H1 (cell line): ENCODE measurements at regions not wholly inside any gene's neighbourhood (a gene's known extent, or its start where the extent isn't known, plus 50 kb on each side); places are given as distances from the start of the nearest gene placed in this dataset.
A peak's percentile ranks its signal among the peaks of the same experiment; 100 is the strongest.

Experiments
- CTCF ChIA-PET: fragments of 300-600 bp; sonication (Branson Sonifier 250); formaldehyde crosslinking; loops from one replicate; lab custom pipeline; 2021; ENCODE audit not compliant: partially characterized antibody; lab: Charles Lee
- POLR2A ChIA-PET: fragments of 300-600 bp; sonication (Branson Sonifier 250); formaldehyde crosslinking; loops from one replicate; lab custom pipeline; 2021; ENCODE audit warnings: inconsistent platforms; ENCODE audit not compliant: partially characterized antibody; lab: Charles Lee
- DNase-seq, 2 experiments: peaks; one replicate each; pipeline versions ENCODE4 v3.0.0 to v3.0.0-alpha.2; 2010 to 2022; ENCODE audit warnings: low spot score in 2 of 2, low read depth in 1 of 2, mixed read lengths in 1 of 2
- FAIRE-seq: peaks from 2 replicates; lab custom pipeline; 2011; peaks lifted over from hg19 to GRCh38; lab: Jason Lieb, UNC
- H2AFZ ChIP-seq: 2 replicates; pipeline ENCODE4 v1.8.1; 2012; ENCODE audit warnings: low read length, inconsistent platforms
- H2AK5ac ChIP-seq: 2 replicates; pipeline ENCODE4 v1.6.1; 2013; ENCODE audit warnings: low read depth, low read length
- H2BK120ac ChIP-seq: replicated peaks from 2 replicates; pipeline ENCODE3; 2013; ENCODE audit warnings: low read depth, low read length, inconsistent platforms
- H2BK12ac ChIP-seq: 2 replicates; pipeline ENCODE4 v1.6.1; 2013; ENCODE audit warnings: low read depth, low read length
- H2BK15ac ChIP-seq: 2 replicates; pipeline ENCODE4 v1.6.1; 2013; ENCODE audit warnings: low read length
- H2BK20ac ChIP-seq: 2 replicates; pipeline ENCODE4 v1.6.1; 2013; ENCODE audit warnings: low read length
- H2BK5ac ChIP-seq: 2 replicates; pipeline ENCODE4 v1.6.1; 2013; ENCODE audit warnings: low read depth, low read length
- H3K14ac ChIP-seq: 2 replicates; pipeline ENCODE4 v1.6.1; 2013; ENCODE audit warnings: inconsistent platforms; ENCODE audit not compliant: insufficient read length
- H3K18ac ChIP-seq: 2 replicates; pipeline ENCODE4 v1.6.1; 2013; ENCODE audit warnings: low read length; ENCODE audit errors: extremely low read depth
- H3K23ac ChIP-seq: 2 replicates; pipeline ENCODE4 v1.6.1; 2013; ENCODE audit warnings: inconsistent platforms; ENCODE audit not compliant: insufficient read length
- H3K23me2 ChIP-seq: 2 replicates; pipeline ENCODE4 v1.6.1; 2013; ENCODE audit warnings: low read depth, low read length
- H3K27ac ChIP-seq: 2 replicates; pipeline ENCODE4 v1.6.1; 2011; ENCODE audit warnings: low read depth, low read length, inconsistent platforms
- H3K27me3 ChIP-seq, 4 experiments: replicated peaks in 1 of 4; 1 replicate in 1 of 4; 2 replicates in 3 of 4; pipeline versions ENCODE4 v1.6.1 to v1.8.1; 2011 to 2013; ENCODE audit warnings: low read length in 3 of 4, mild to moderate bottlenecking in 3 of 4, inconsistent platforms in 2 of 4, mixed read lengths in 2 of 4, moderate library complexity in 1 of 4; ENCODE audit not compliant: control insufficient read depth in 3 of 4, insufficient read depth in 3 of 4; ENCODE audit errors: extremely low read depth in 1 of 4
- H3K36me3 ChIP-seq, 4 experiments: 2 replicates each; pipeline versions ENCODE4 v1.6.1 to v1.8.1; 2011 to 2013; ENCODE audit warnings: mild to moderate bottlenecking in 4 of 4, low read length in 3 of 4, moderate library complexity in 2 of 4, control low read depth in 1 of 4, inconsistent platforms in 1 of 4; ENCODE audit not compliant: insufficient read depth in 4 of 4, control insufficient read depth in 2 of 4
- H3K4ac ChIP-seq: replicated peaks from 2 replicates; pipeline ENCODE3; 2013; ENCODE audit warnings: low read length, low read depth, mixed read lengths, inconsistent platforms; ENCODE audit not compliant: insufficient read length
- H3K4me1 ChIP-seq, 4 experiments: replicated peaks in 1 of 4; 1 replicate in 1 of 4; 2 replicates in 3 of 4; pipeline versions ENCODE4 v1.6.1 to v1.8.1; 2011 to 2013; ENCODE audit warnings: low read length in 3 of 4, inconsistent platforms in 2 of 4, mixed read lengths in 1 of 4; ENCODE audit not compliant: insufficient read depth in 4 of 4, control insufficient read depth in 3 of 4
- H3K4me2 ChIP-seq, 2 experiments: 2 replicates each; pipeline versions ENCODE4 v1.6.1 to v1.8.1; 2011 to 2013; ENCODE audit warnings: low read depth in 2 of 2, low read length in 2 of 2, control low read depth in 1 of 2, inconsistent platforms in 1 of 2, mild to moderate bottlenecking in 1 of 2; ENCODE audit not compliant: insufficient read depth in 1 of 2
- H3K4me3 ChIP-seq, 4 experiments: fragments of 200-600, 300-600 bp in 1 of 4; sonication (generic), shearing (Covaris generic), sonication (Bioruptor Twin) in 1 of 4; 2 replicates each; pipeline versions ENCODE4 v1.5.1 to v1.8.1; 2011 to 2016; ENCODE audit warnings: low read length in 4 of 4, low read depth in 3 of 4, control low read depth in 2 of 4, inconsistent platforms in 2 of 4, mild to moderate bottlenecking in 2 of 4, mixed read lengths in 1 of 4, moderate library complexity in 1 of 4; ENCODE audit not compliant: insufficient read depth in 2 of 4; ENCODE audit errors: extremely low read depth in 1 of 4
- H3K56ac ChIP-seq: replicated peaks from 2 replicates; pipeline ENCODE3; 2013; ENCODE audit warnings: low read depth, mild to moderate bottlenecking, mixed read lengths, low read length, inconsistent platforms; ENCODE audit not compliant: insufficient read length
- H3K79me1 ChIP-seq: 2 replicates; pipeline ENCODE4 v1.6.1; 2013; ENCODE audit warnings: low read depth, low read length, control low read depth
- H3K79me2 ChIP-seq, 2 experiments: 2 replicates each; pipeline versions ENCODE4 v1.6.1 to v1.8.1; 2012 to 2013; ENCODE audit warnings: low read length in 2 of 2, mild to moderate bottlenecking in 2 of 2, inconsistent platforms in 1 of 2; ENCODE audit not compliant: insufficient read depth in 2 of 2, control insufficient read depth in 1 of 2
- H3K9ac ChIP-seq, 4 experiments: replicated peaks in 1 of 4; 1 replicate in 1 of 4; 2 replicates in 3 of 4; pipeline versions ENCODE4 v1.6.1 to v1.8.1; 2011 to 2013; ENCODE audit warnings: low read depth in 3 of 4, low read length in 3 of 4, control low read depth in 2 of 4, mild to moderate bottlenecking in 2 of 4, moderate library complexity in 2 of 4, inconsistent platforms in 1 of 4; ENCODE audit errors: extremely low read depth in 1 of 4
- H3K9me3 ChIP-seq, 2 experiments: 2 replicates each; pipeline versions ENCODE4 v1.6.1 to v1.8.1; 2012 to 2013; ENCODE audit warnings: mild to moderate bottlenecking in 2 of 2, moderate library complexity in 2 of 2, control low read depth in 1 of 2, inconsistent platforms in 1 of 2, low read depth in 1 of 2, low read length in 1 of 2, mixed read lengths in 1 of 2; ENCODE audit not compliant: insufficient read depth in 2 of 2
- H4K20me1 ChIP-seq, 2 experiments: replicated peaks in 1 of 2; 2 replicates each; pipeline versions ENCODE3 to v1.8.1; 2011 to 2013; ENCODE audit warnings: inconsistent platforms in 2 of 2, low read length in 2 of 2, mild to moderate bottlenecking in 1 of 2; ENCODE audit not compliant: insufficient read depth in 2 of 2, control insufficient read depth in 1 of 2
- H4K5ac ChIP-seq: 2 replicates; pipeline ENCODE4 v1.6.1; 2013; ENCODE audit warnings: low read length, low read depth, mixed read lengths, inconsistent platforms; ENCODE audit not compliant: insufficient read length
- H4K8ac ChIP-seq: 2 replicates; pipeline ENCODE4 v1.8.0; 2013; ENCODE audit warnings: mild to moderate bottlenecking, moderate library complexity, low read length, inconsistent platforms; ENCODE audit not compliant: insufficient read depth; ENCODE audit errors: extremely low read depth
- H4K91ac ChIP-seq: replicated peaks from 2 replicates; pipeline ENCODE3; 2013; ENCODE audit warnings: low read length, mixed read lengths, inconsistent platforms; ENCODE audit not compliant: insufficient read length
- ATF3 ChIP-seq: IDR thresholded peaks from 2 replicates; pipeline ENCODE4 v1.6.1; 2011; ENCODE audit warnings: low read depth, mild to moderate bottlenecking, low read length; ENCODE audit not compliant: insufficient read depth
- BACH1 ChIP-seq: IDR thresholded peaks from 2 replicates; pipeline ENCODE4 v1.6.1; 2012; ENCODE audit warnings: low read length, improper control_type of control experiment
- CBX5 ChIP-seq: fragments of 300-800, 300-1000 bp; sonication (generic); IDR thresholded peaks from 2 replicates; pipeline ENCODE4 v1.7.1; 2016; ENCODE audit warnings: antibody characterized with exemption, low read length, low read depth
- CEBPB ChIP-seq: IDR thresholded peaks from 2 replicates; pipeline ENCODE4 v1.6.1; 2012; ENCODE audit warnings: low read depth, low read length
- EGR1 ChIP-seq: IDR thresholded peaks from 2 replicates; pipeline ENCODE4 v1.6.1; 2011; ENCODE audit warnings: low read depth, low read length, borderline replicate concordance
- JUND ChIP-seq: IDR thresholded peaks from 2 replicates; pipeline ENCODE4 v1.6.1; 2011; ENCODE audit warnings: mild to moderate bottlenecking, improper control_type of control experiment, low read length
- KDM1A ChIP-seq: fragments of 200-600, 300-600 bp; sonication (generic); IDR thresholded peaks from 2 replicates; pipeline ENCODE4 v1.7.1; 2016; ENCODE audit warnings: mild to moderate bottlenecking, low read length, borderline replicate concordance
- NANOG ChIP-seq: IDR thresholded peaks from 2 replicates; pipeline ENCODE4 v1.6.1; 2011; ENCODE audit warnings: low read length, low read depth, mild to moderate bottlenecking, inconsistent platforms; ENCODE audit not compliant: insufficient read depth, poor library complexity, severe bottlenecking
- PHF8 ChIP-seq: fragments of 200-600 bp; sonication (generic); conservative IDR thresholded peaks from 2 replicates; pipeline ENCODE4 v1.7.1; 2012; ENCODE audit warnings: low read depth, mild to moderate bottlenecking, inconsistent platforms, low read length, moderate library complexity
- RFX5 ChIP-seq: IDR thresholded peaks from 2 replicates; pipeline ENCODE4 v1.6.1; 2011; ENCODE audit warnings: low read depth, low read length, improper control_type of control experiment, borderline replicate concordance
- WGBS, 2 experiments: shearing (Covaris generic) in 1 of 2; methylation state at CpG; one replicate each; pipeline versions ENCODE4 v1.1.6 to v1.1.7; 2013 to 2015; ENCODE audit warnings: low lambda C conversion rate in 2 of 2, mixed read lengths in 2 of 2, inconsistent platforms in 1 of 2, low coverage in 1 of 2, missing lambda C conversion rate in 1 of 2; ENCODE audit not compliant: insufficient replicate concordance in 2 of 2, insufficient coverage in 1 of 2, insufficient read length in 1 of 2; ENCODE audit errors: extremely low coverage in 1 of 2, missing lambda C conversion rate in 1 of 2; 5-methylcytosine and 5-hydroxymethylcytosine counted together

- no peak overlapping the region for H2BK120ac ChIP-seq
- ChIA-PET POLR2A (no interaction called here), CTCF (interaction anchor here (1.4 kb wide), 1 partner anchor 56 kb away, joined by 3 read pairs; no protein-coding TSS in a partner anchor)
- H2BK15ac ChIP-seq, result no peak overlapping the region
- no peak overlapping the region for H3K4me3 ChIP-seq
- no peaks in the 10 kb centered on the region for H3K79me1 ChIP-seq
- H3K23ac ChIP-seq, result no peak overlapping the region
- H3K79me2 ChIP-seq, result no peaks in the 10 kb centered on the region
- H2BK20ac ChIP-seq, result no peak overlapping the region
- WGBS, 2 experiments, result 87% methylated on average over 19 of the region's 19 CpGs; no CpG with 5 or more reads in 1 of the 2 experiments
- H2AK5ac ChIP-seq, result no peak overlapping the region
- H4K5ac ChIP-seq, result no peak overlapping the region
- H4K91ac ChIP-seq, result no peak overlapping the region
- H3K18ac ChIP-seq, result no peak overlapping the region
- H3K56ac ChIP-seq, result no peak overlapping the region
- H2BK12ac ChIP-seq, result peak overlapping the region; percentile 82; the same call in 1 of the 2 replicates
- no peaks in the 10 kb centered on the region for H3K36me3 ChIP-seq
- H3K4ac ChIP-seq, result no peak overlapping the region
- no peaks in the 10 kb centered on the region for H4K20me1 ChIP-seq
- H3K4me1 ChIP-seq, result peaks cover 0 to 14% (median 3%) of the 10 kb centered on the region in 4 experiments; a peak in 3 of 7 replicates
- H3K23me2 ChIP-seq, result no peaks in the 10 kb centered on the region
- FAIRE-seq, result no peak
- H3K27ac ChIP-seq, result no peak overlapping the region
- H4K8ac ChIP-seq, result no peak overlapping the region
- H2BK5ac ChIP-seq, result no peak overlapping the region
- no peak overlapping the region for H2AFZ ChIP-seq
- H3K9ac ChIP-seq, result no peak overlapping the region
- no peaks in the 10 kb centered on the region for H3K27me3 ChIP-seq
- no peak for DNase-seq
- H3K4me2 ChIP-seq, result no peak overlapping the region
- H3K14ac ChIP-seq, result no peak overlapping the region
- H3K9me3 ChIP-seq, result peaks cover 0 to 7% of the 10 kb centered on the region in 2 experiments; a peak in 3 of 4 replicates
- no peak for TF ChIP-seq CBX5
- no peak for TF ChIP-seq RFX5
- TF ChIP-seq PHF8, result no peak
- TF ChIP-seq EGR1, result no peak
- no peak for TF ChIP-seq BACH1
- TF ChIP-seq KDM1A, result no peak
- no peak for TF ChIP-seq JUND
- TF ChIP-seq CEBPB, result no peak
- TF ChIP-seq ATF3, result no peak
- no peak for TF ChIP-seq NANOG
These were observed 49.9 kb upstream of the SLC14A2 start for GRCh38 chr18:45565280-45565970.
